Gastroesophageal sphincter (tissue), 4 donors: ENCODE measurements at regions not wholly inside any gene's neighbourhood (a gene's known extent, or its start where the extent isn't known, plus 50 kb on each side); places are given as distances from the start of the nearest gene placed in this dataset.
A peak's percentile ranks its signal among the peaks of the same experiment; 100 is the strongest.
"Not testable (repeated sequence)": the region's sequence is repeated elsewhere in the genome, so short reads cannot be mapped to it uniquely, and the experiment has no call there.

ENCODE experiments used
- ATAC-seq: fragments of 150-250 bp; one replicate; pipeline ENCODE4 v1.9.1; 2016; ENCODE audit warnings: mild to moderate bottlenecking, moderate library complexity
- H3K27ac ChIP-seq, 4 donors: fragments of 200-600 bp; sonication (generic) in 3 of 4; 1 replicate in 3 of 4; 2 replicates in 1 of 4; pipeline ENCODE4 v1.5.1; 2016 to 2019
- H3K27me3 ChIP-seq: fragments of 200-600 bp; sonication (generic); one replicate; pipeline ENCODE4 v1.5.1; 2019
- H3K36me3 ChIP-seq, 2 donors: fragments of 200-600 bp; sonication (generic); one replicate each; pipeline ENCODE4 v1.5.1; 2019; ENCODE audit warnings: control low read depth in 1 of 2
- H3K4me1 ChIP-seq, 3 donors: fragments of 200-600 bp; sonication (generic); 1 replicate in 2 of 3; 2 replicates in 1 of 3; pipeline ENCODE4 v1.5.1; 2016 to 2019; ENCODE audit warnings: control low read depth in 2 of 3
- H3K4me3 ChIP-seq, 2 donors: fragments of 200-600 bp; sonication (generic); one replicate each; pipeline ENCODE4 v1.5.1; 2019; ENCODE audit warnings: mild to moderate bottlenecking in 1 of 2, moderate library complexity in 1 of 2
- H3K9me3 ChIP-seq, 3 donors: fragments of 200-600 bp; sonication (generic); one replicate each; pipeline ENCODE4 v1.5.1; 2017 to 2019; ENCODE audit warnings: control low read depth in 2 of 3
- CTCF ChIP-seq, 4 experiments: fragments of 200-600 bp in 2 of 4; fragments of 450-650 bp in 2 of 4; sonication (generic) in 1 of 4; IDR thresholded peaks; one replicate each; pipeline ENCODE4 v1.5.1; 2017 to 2019; ENCODE audit warnings: antibody characterized with exemption in 4 of 4, mild to moderate bottlenecking in 2 of 4, moderate library complexity in 2 of 4
- EP300 ChIP-seq: sonication (generic); formaldehyde crosslinking; IDR thresholded peaks from one replicate; pipeline ENCODE4 v1.6.1; 2017; ENCODE audit warnings: antibody characterized with exemption, mild to moderate bottlenecking
- POLR2A ChIP-seq, 2 donors: fragments of 450-650 bp; IDR thresholded peaks; one replicate each; pipeline ENCODE4 v1.6.1; 2017; ENCODE audit warnings: antibody characterized with exemption in 2 of 2, mild to moderate bottlenecking in 2 of 2, moderate library complexity in 1 of 2
- POLR2AphosphoS5 ChIP-seq: sonication (generic); formaldehyde crosslinking; IDR thresholded peaks from one replicate; pipeline ENCODE4 v1.6.1; 2017; ENCODE audit warnings: antibody characterized with exemption
- WGBS, 2 donors: methylation state at CpG; one replicate each; pipeline ENCODE4 v1.1.5; 2018; ENCODE audit warnings: low coverage in 1 of 2; 5-methylcytosine and 5-hydroxymethylcytosine counted together

GRCh38 chr5:67842806-67843205 lies 372.8 kb upstream of the PIK3R1 start:
- Histone ChIP-seq H3K27me3 (no peaks in the 10 kb centered on the region), H3K4me1 (no peaks in the 10 kb centered on the region), H3K9me3 (no peaks in the 10 kb centered on the region), H3K27ac (no peak overlapping the region), H3K36me3 (no peaks in the 10 kb centered on the region), H3K4me3 (no peak overlapping the region)
- no peak for TF ChIP-seq POLR2A (IDR thresholded peaks at IDR 0.05)
- no peak for TF ChIP-seq POLR2AphosphoS5
- ATAC-seq, result no peak
- WGBS, 2 donors, result 69 to 100% methylated on average over 2 to 3 of the region's 3 CpGs

- not testable (repeated sequence) for H3K27ac ChIP-seq, ATAC-seq, H3K9me3 ChIP-seq, H3K4me1 ChIP-seq, H3K36me3 ChIP-seq, H3K4me3 ChIP-seq, H3K27me3 ChIP-seq
- WGBS, 2 donors, result 100% methylated on average over 1 to 3 of the region's 3 CpGs
Observed at GRCh38 chr5:67837225-67837624, 378.3 kb upstream of the PIK3R1 start.

- ATAC-seq, H3K27ac ChIP-seq, H3K9me3 ChIP-seq, H3K4me1 ChIP-seq, H3K36me3 ChIP-seq, H3K4me3 ChIP-seq, H3K27me3 ChIP-seq: not testable (repeated sequence)
- 0% methylated on average over 1 of the region's 1 CpG; no CpG with 5 or more reads in 1 of the 2 donors for WGBS, 2 donors
Observed at GRCh38 chr5:67836496-67836895, 379.1 kb upstream of the PIK3R1 start.

- Histone ChIP-seq H3K4me1 (peaks cover 0 to 3% (median 0%) of the 10 kb centered on the region in 3 donors), H3K4me3 (no peak overlapping the region), H3K27ac (peak overlapping the region in 2 of 4 donors; percentile 4 to 10), H3K9me3 (no peaks in the 10 kb centered on the region), H3K36me3 (no peaks in the 10 kb centered on the region), H3K27me3 (no peaks in the 10 kb centered on the region)
- TF ChIP-seq CTCF (IDR thresholded peaks at IDR 0.05) (no peak), POLR2AphosphoS5 (no peak), POLR2A (IDR thresholded peaks at IDR 0.05) (no peak), EP300 (no peak)
- no peak for ATAC-seq
- WGBS, 2 donors, result 100% methylated on average over 1 of the region's 1 CpG; no CpG with 5 or more reads in 1 of the 2 donors
Observed at GRCh38 chr5:67831048-67831447, 384.5 kb upstream of the PIK3R1 start.

- no peaks in the 10 kb centered on the region for H3K27me3 ChIP-seq
- ATAC-seq, result no peak
- H3K9me3 ChIP-seq, result no peaks in the 10 kb centered on the region
- TF ChIP-seq EP300 (no peak), POLR2AphosphoS5 (no peak), CTCF (IDR thresholded peaks at IDR 0.05) (no peak), POLR2A (IDR thresholded peaks at IDR 0.05) (no peak)
- H3K27ac ChIP-seq, result no peak overlapping the region
- H3K36me3 ChIP-seq, result no peaks in the 10 kb centered on the region
- H3K4me3 ChIP-seq, result no peak overlapping the region
- no peaks in the 10 kb centered on the region for H3K4me1 ChIP-seq
- WGBS, 2 donors, result 86 to 92% methylated on average over 6 to 7 of the region's 7 CpGs
Observed at GRCh38 chr5:67827541-67827940, 388.0 kb upstream of the PIK3R1 start.

GRCh38 chr5:67824852-67825251 lies 390.7 kb upstream of the PIK3R1 start:
- Histone ChIP-seq H3K4me1 (no peaks in the 10 kb centered on the region), H3K4me3 (no peak overlapping the region), H3K9me3 (no peaks in the 10 kb centered on the region), H3K27me3 (no peaks in the 10 kb centered on the region), H3K27ac (no peak overlapping the region), H3K36me3 (no peaks in the 10 kb centered on the region)
- ATAC-seq, result no peak
- 87 to 91% methylated on average over 3 of the region's 3 CpGs for WGBS, 2 donors
- no peak for TF ChIP-seq CTCF (IDR thresholded peaks at IDR 0.05)
- TF ChIP-seq POLR2AphosphoS5, result no peak
- TF ChIP-seq EP300, result no peak
- TF ChIP-seq POLR2A (IDR thresholded peaks at IDR 0.05), result no peak

GRCh38 chr5:67817652-67818051 lies 397.9 kb upstream of the PIK3R1 start:
- H3K27ac ChIP-seq, result no peak overlapping the region
- TF ChIP-seq EP300 (no peak), POLR2AphosphoS5 (no peak), POLR2A (IDR thresholded peaks at IDR 0.05) (no peak), CTCF (IDR thresholded peaks at IDR 0.05) (no peak)
- H3K36me3 ChIP-seq, result no peaks in the 10 kb centered on the region
- ATAC-seq, result no peak
- 93 to 100% methylated on average over 1 to 3 of the region's 14 CpGs for WGBS, 2 donors
- no peak overlapping the region for H3K4me3 ChIP-seq
- no peaks in the 10 kb centered on the region for H3K27me3 ChIP-seq
- H3K9me3 ChIP-seq, result no peaks in the 10 kb centered on the region
- H3K4me1 ChIP-seq, result peaks cover 10 to 29% (median 14%) of the 10 kb centered on the region in 3 donors
